Inflammatory macrophage treated with lipopolysaccharide for 1 hour (primary cell): ENCODE measurements at regions not wholly inside any gene's neighbourhood (a gene's known extent, or its start where the extent isn't known, plus 50 kb on each side); places are given as distances from the start of the nearest gene placed in this dataset.

Experiments used
- DNase-seq, 2 donors: peaks; one replicate each; pipeline ENCODE4 v3.0.0-alpha.2; 2020 to 2022

GRCh38 chr6:91751526-91751925, 1164.7 kb upstream of the MAP3K7 start:
- DNase-seq, result no peak

- no peak for DNase-seq
Measured at GRCh38 chr6:91744566-91744965, 1157.7 kb upstream of the MAP3K7 start.

DNA sequence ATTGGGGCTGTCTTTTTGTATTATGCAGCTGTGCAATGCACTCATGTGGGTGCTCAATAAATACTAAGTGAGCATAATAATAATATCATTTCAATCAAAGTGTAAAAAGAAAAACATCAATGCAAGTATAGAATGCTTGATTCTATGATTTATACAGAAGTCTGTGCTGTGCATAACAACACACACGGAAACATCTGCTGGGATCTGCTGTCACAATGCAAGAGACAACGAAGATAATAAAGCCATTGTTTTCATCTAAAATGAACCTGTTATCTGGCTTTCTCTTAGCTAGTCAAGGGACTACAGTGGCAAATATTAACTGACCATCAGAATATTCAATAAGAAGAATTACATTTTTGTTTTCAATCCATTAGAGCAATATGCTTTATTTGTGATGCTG, 1156.9 kb upstream of the MAP3K7 start:
- no peak for DNase-seq

DNA sequence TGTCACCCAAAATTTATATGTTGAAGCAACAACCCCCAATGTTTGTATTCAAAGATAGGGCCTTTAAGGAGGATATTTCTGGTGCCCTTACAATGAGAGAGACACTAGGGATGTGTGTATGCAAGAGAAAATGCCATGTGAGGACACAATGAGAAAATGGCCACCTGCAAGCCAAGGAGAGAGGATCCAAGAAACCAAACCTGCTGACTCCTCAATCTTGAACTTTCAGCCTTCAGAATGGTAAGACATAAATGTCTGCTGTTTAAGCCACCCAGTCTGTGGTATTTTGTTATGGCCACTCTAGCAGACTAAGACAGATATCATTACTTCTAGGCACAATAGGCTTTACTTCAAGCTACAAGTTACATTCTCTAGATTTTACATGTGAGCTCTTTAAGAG, 1145.1 kb upstream of the MAP3K7 start:
- DNase-seq, result no peak

DNA sequence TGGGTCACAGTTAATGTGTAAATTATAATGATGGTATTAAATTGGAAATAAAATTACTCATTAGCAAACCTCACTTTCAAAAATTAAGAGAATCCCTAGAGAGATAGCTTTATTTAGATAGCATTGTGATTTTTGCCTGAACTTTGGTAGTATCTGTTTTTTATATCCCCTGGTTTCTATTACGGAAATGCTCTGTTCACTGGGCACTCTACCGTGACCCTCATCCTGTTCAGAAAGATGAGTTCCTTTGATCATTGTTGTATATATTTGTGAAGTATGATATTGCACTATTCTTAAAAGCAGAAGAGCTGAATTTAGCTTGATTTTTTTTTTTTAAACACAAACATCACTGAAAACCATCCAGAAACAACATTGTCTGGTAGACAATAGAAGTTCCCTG, 1143.8 kb upstream of the MAP3K7 start:
- no peak for DNase-seq

DNA sequence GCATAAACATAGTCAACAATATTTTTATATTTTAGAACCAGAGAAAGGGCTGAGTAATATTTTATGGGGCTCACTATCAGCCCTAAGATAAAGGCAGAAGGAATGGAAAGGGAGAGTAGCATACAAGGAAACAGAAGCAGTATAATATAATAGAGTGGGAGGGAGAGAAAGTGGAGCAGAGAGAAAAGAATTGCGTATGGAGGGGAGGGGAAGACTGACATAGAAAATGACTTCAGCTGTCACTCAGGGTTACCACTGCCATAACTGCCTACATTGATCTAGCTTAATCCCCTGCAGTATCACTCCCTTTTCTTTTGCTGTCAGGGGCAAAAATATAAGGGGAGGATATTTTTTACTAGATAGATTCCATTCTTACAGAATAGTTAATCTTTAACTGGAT, 1133.5 kb upstream of the MAP3K7 start:
- DNase-seq, result no peak

GRCh38 chr6:91719414-91719813, 1132.5 kb upstream of the MAP3K7 start:
- no peak for DNase-seq

DNA sequence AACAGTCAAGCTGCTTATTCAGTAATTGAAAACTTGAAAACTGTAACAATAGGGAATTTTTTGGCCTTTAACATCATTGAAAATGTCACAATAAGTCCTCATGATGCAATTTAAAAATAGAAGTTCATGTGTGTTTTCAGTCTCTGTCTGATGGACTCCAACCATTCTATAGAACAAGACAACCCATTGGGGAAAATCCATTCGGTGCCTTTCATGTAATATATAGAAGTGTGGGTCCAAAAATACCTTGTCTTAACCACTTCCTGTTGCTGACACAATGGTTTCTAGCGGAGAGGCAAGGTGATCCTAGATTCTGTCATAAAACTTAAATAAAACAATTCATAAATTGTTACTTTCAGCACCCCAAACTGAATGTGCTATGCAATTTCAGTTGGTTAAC, 1131.3 kb upstream of the MAP3K7 start:
- DNase-seq, result no peak

DNA sequence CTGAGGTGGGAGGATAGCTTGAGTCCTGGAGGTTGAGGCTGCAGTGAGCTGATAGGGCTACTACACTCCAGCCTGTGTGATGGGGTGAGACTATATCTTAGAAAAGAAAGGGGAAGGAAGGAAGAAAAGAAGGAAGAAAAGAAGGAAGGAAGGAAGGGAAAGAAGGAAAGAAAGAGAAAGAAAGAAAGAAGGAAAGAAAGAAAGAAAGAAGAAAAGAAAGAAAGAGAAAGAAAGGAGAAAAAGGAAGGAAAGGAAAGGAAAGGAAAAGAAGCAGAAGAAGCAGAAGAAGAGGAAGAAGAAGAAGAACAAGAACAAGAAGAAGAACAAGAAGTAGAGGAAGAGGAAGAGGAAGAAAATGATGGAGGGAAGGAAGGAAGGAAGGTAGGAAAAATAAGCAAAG, 1130.2 kb upstream of the MAP3K7 start:
- DNase-seq, result no peak

DNA sequence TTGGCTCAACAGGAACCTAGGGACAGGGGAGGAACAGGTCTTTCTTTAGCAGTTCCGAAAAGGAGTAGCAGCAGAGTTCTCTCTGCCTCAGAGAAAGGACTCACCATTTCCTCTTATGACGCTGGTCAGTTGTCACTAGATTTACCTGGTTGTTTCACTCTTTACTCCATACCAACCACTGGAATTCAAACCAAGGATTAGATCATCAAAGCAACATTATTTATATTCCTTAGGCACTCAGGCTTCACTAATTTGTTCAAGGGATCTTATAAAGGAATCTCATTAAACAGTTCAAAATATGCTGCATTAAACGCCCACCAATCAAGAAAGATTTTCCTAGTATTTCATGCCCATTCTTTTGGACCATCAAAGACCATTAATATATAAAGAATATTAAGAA, 1129.5 kb upstream of the MAP3K7 start:
- no peak for DNase-seq

DNA sequence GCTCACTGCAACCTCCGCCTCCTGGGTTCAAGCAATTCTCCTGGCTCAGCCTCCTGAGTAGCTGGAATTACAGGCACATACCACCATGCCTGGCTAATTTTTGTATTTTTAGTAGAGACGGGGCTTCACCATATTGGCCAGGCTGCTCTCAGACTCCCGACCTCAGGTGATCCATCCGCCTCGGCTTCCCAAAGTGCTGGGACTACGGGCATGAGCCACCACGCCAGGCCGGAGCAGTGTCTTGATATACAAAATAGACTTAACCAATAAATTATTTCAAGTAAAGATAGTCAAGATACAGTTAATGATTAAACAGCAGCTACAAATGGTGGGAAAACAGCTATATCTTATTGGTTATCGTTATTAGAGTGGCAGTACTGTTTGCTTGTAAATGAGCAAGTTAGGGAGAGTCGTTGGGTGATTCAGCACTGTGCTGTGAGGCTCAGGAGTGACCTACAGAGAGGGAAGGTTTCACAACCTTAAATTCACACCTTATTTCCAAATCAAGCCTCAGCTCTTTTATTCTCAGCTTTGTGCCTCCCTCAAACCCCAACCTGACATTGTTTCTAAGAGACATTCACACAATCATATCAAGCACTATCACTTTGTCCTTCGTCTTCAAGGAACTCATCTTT, 1128.4 kb upstream of the MAP3K7 start:
- no peak for DNase-seq

DNA sequence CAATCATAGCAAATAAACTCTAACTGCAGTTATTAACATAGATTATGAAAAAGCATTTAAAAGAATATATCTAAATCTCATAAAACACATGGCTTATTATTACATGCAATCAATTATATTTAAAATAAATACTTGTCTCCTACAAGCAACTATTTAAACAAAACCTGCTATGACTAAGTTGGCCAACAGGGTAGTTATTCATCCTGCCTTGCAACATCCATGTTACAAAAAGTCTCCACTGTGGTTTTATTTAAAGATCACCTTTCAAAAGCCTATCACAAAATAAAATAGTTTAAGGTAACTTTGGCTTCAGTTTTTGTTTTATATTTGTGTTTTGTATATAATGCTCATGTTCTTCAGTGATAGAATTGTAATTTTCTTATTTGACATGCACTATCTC, 1127.0 kb upstream of the MAP3K7 start:
- DNase-seq, result no peak

DNA sequence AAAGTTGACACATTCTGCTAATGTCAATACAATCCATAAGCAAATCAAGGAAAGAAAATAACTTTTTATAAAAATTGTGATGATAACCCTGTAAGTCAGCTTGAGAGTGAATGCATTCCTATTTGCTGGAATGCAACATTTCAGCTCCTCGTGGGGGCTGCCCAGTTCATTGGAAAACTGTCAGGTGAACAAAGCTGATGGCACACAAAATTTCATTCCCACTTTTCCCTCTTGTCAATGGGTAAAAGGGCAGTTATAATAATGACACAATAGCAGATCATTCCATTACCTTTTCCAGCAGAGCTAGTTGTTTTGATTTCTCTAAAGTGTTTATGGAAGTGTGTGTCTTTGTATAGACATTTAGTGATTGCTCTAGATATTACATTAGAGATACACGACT, 1124.6 kb upstream of the MAP3K7 start:
- no peak for DNase-seq

- no peak for DNase-seq
Measured at GRCh38 chr6:91710342-91710741, 1123.5 kb upstream of the MAP3K7 start.

GRCh38 chr6:91708534-91708933, 1121.7 kb upstream of the MAP3K7 start:
- DNase-seq, result no peak

DNA sequence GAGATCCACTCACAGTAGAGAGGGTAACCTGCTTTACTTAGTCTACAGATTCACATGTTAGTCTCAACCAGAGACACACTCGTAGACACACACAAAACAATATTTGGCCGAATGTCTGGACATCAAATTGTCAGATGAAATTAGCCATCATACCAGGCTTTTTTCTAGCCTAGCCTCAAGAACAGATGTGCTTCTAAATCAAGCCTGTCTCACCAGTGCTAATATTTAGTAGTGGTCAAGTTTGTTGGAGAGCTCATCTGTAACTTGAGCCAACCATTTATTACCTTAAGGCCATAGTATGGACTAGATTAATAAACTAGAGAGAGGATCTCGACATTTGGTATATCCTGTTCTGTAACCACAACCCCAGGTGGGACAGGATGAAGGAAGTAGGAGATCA, 1118.8 kb upstream of the MAP3K7 start:
- DNase-seq, result no peak

- no peak for DNase-seq
Measured at GRCh38 chr6:91704531-91704930, 1117.7 kb upstream of the MAP3K7 start.

GRCh38 chr6:91697010-91697695, 1110.3 kb upstream of the MAP3K7 start:
- no peak for DNase-seq

DNA sequence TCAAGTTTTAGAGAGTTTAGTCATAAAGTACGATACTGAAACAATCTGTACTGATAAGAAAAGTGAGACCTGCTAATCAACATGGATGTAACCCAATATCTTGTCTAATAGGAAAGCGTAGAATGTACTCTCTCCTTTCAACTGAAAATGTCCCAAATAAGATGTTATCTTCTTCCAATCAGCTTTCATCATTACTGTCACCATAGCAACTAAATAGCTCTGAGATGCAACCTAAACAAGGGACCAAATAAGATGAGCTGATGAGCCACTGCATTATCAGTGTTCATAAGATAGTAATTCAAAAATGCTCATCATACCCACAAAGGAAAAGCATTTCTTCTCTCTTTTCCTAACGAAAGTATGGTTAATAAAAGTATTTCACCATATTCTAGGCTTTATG, 1108.3 kb upstream of the MAP3K7 start:
- DNase-seq, result no peak

- DNase-seq, result no peak
Measured at GRCh38 chr6:91694016-91694654, 1107.3 kb upstream of the MAP3K7 start.

DNA sequence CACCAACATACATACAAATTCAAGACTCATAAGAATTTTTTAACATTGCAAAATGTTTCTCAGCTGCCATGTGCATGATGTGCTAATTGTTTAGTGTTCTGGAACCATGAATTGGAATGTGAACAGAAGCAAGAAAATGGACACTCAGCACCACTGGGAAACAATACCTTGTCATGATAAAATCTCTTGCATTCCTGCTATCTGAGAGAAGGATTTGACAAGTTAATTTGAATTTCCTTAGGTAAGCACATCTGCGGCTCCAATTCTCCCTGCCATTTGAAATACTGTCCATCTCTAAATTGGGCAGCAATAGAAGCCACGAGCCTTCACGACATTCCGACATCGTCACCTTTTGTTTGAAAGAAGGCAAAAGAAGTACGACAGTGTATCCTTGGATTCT, 1104.6 kb upstream of the MAP3K7 start:
- DNase-seq, result no peak

- DNase-seq, result no peak
Measured at GRCh38 chr6:91683240-91683639, 1096.4 kb upstream of the MAP3K7 start.

- no peak for DNase-seq
Measured at GRCh38 chr6:91681296-91681695, 1094.4 kb upstream of the MAP3K7 start.

- DNase-seq, result no peak
Measured at GRCh38 chr6:91678679-91679446, 1092.0 kb upstream of the MAP3K7 start.
